ENCODE measurements at regions not wholly inside any gene's neighbourhood (a gene's known extent, or its start where the extent isn't known, plus 50 kb on each side); places are given as distances from the start of the nearest gene placed in this dataset.
"Not testable (repeated sequence)": the region's sequence is repeated elsewhere in the genome, so short reads cannot be mapped to it uniquely, and the experiment has no call there.

DNA sequence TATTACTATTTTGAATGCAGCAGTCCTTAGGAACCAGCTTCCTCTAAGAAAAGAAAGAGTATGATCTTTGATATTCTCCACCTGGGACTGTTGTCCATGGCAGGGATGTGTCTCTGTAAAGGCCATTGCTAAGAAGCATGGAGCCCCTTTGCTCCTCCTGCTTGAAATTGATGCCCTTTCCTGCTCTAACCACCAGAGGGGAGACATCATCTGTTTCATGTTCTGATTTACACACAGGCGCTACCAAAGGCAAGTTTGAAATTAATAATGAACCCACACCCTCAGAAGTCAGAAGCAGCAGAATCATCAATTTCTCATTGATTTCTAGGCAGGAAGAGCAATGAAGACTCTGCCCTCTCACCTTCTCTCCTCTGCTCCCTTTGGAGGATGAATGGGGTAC is 253.8 kb downstream of the RMST start:
- no peaks in the 10 kb centered on the region for H3K79me2 ChIP-seq (ENCODE audit: control insufficient read depth, insufficient read depth, low read length)
- no peak overlapping the region for H3K9ac ChIP-seq (ENCODE audit: low read length)
- ATAC-seq (ENCODE audit: low read depth) = no peak
- Mint-ChIP-seq H3K27me3 (no peaks in the 10 kb centered on the region), H3K4me3 (no peak overlapping the region), H3K9me3 (ENCODE audit: insufficient read depth) (no peaks in the 10 kb centered on the region), H3K4me1 (no peaks in the 10 kb centered on the region), H3K27ac (no peak overlapping the region)
- WGBS (ENCODE audit: insufficient coverage) = no CpG with 5 or more reads among the region's 1 CpG
- TF ChIP-seq, protein P1, sequence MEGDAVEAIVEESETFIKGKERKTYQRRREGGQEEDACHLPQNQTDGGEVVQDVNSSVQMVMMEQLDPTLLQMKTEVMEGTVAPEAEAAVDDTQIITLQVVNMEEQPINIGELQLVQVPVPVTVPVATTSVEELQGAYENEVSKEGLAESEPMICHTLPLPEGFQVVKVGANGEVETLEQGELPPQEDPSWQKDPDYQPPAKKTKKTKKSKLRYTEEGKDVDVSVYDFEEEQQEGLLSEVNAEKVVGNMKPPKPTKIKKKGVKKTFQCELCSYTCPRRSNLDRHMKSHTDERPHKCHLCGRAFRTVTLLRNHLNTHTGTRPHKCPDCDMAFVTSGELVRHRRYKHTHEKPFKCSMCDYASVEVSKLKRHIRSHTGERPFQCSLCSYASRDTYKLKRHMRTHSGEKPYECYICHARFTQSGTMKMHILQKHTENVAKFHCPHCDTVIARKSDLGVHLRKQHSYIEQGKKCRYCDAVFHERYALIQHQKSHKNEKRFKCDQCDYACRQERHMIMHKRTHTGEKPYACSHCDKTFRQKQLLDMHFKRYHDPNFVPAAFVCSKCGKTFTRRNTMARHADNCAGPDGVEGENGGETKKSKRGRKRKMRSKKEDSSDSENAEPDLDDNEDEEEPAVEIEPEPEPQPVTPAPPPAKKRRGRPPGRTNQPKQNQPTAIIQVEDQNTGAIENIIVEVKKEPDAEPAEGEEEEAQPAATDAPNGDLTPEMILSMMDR (IDR thresholded peaks at IDR 0.05) = no peak
- TF ChIP-seq EZH2 (IDR thresholded peaks at IDR 0.05; ENCODE audit: borderline replicate concordance, insufficient read depth, low read depth, low read length, poor library complexity, severe bottlenecking) = no peak
- intact Hi-C loops (cut with micrococcal nuclease) = no loop called here
- H3K4me1 ChIP-seq (ENCODE audit: control insufficient read depth in 2 of 2, insufficient read depth in 2 of 2, low read length in 2 of 2) = no peaks in the 10 kb centered on the region
- no peak for DNase-seq
- ChIA-PET POLR2A (no interaction called here), CTCF (no interaction called here)
- H3K9me3 ChIP-seq (ENCODE audit: control extremely low read depth in 1 of 3, control insufficient read depth in 2 of 3, insufficient read depth in 1 of 3, low read length in 2 of 3) = no peaks in the 10 kb centered on the region
- H3K27me3 ChIP-seq (replicated peaks in 1 of 4; ENCODE audit: control extremely low read depth in 1 of 4, control insufficient read depth in 3 of 4, insufficient read depth in 4 of 4, low read length in 3 of 4) = no peaks in the 10 kb centered on the region
- H3K4me2 ChIP-seq (replicated peaks; ENCODE audit: low read depth, low read length, poor library complexity, severe bottlenecking) = no peak overlapping the region
- no peak overlapping the region for H3K4me3 ChIP-seq (ENCODE audit: control extremely low read depth in 1 of 5, extremely low read depth in 1 of 5, insufficient read depth in 1 of 5, low read depth in 2 of 5, low read length in 4 of 5)
- H4K20me1 ChIP-seq (ENCODE audit: control insufficient read depth, insufficient read depth, low read length, poor library complexity, severe bottlenecking) = no peaks in the 10 kb centered on the region
- H2AFZ ChIP-seq (ENCODE audit: insufficient read depth, low read depth, low read length, poor library complexity, severe bottlenecking) = no peak overlapping the region
- H3K27ac ChIP-seq (ENCODE audit: low read length in 2 of 2) = no peak overlapping the region
- H3K36me3 ChIP-seq (replicated peaks in 1 of 2; ENCODE audit: control extremely low read depth in 1 of 2, control insufficient read depth in 1 of 2, extremely low read depth in 1 of 2, insufficient read depth in 2 of 2, low read length in 1 of 2) = no peaks in the 10 kb centered on the region

DNA sequence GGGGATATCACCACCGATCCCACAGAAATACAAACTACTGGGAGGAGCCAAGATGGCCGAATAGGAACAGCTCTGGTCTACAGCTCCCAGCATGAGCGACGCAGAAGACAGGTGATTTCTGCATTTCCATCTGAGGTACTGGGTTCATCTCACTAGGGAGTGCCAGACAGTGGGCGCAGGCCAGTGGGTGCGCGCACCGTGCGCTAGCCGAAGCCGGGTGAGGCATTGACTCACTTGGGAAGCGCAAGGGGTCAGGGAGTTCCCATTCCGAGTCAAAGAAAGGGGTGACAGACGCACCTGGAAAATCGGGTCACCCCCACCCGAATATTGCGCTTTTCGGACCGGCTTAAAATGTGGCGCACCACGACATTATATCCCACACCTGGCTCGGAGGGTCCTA is 261.2 kb downstream of the RMST start:
- CTCF ChIA-PET; H3K4me3 Mint-ChIP-seq; H3K4me3 ChIP-seq (ENCODE audit: control extremely low read depth in 1 of 5, extremely low read depth in 1 of 5, insufficient read depth in 1 of 5, low read depth in 2 of 5, low read length in 4 of 5); H3K36me3 ChIP-seq (replicated peaks in 1 of 2; ENCODE audit: control extremely low read depth in 1 of 2, control insufficient read depth in 1 of 2, extremely low read depth in 1 of 2, insufficient read depth in 2 of 2, low read length in 1 of 2); H3K27me3 Mint-ChIP-seq; intact Hi-C loops (cut with micrococcal nuclease); H3K9me3 Mint-ChIP-seq (ENCODE audit: insufficient read depth); H2AFZ ChIP-seq (ENCODE audit: insufficient read depth, low read depth, low read length, poor library complexity, severe bottlenecking); H3K4me2 ChIP-seq (replicated peaks; ENCODE audit: low read depth, low read length, poor library complexity, severe bottlenecking); H3K27me3 ChIP-seq (replicated peaks in 1 of 4; ENCODE audit: control extremely low read depth in 1 of 4, control insufficient read depth in 3 of 4, insufficient read depth in 4 of 4, low read length in 3 of 4); DNase-seq; H3K27ac ChIP-seq (ENCODE audit: low read length in 2 of 2); POLR2A ChIA-PET; H3K27ac Mint-ChIP-seq; ATAC-seq (ENCODE audit: low read depth); H3K79me2 ChIP-seq (ENCODE audit: control insufficient read depth, insufficient read depth, low read length); H3K9me3 ChIP-seq (ENCODE audit: control extremely low read depth in 1 of 3, control insufficient read depth in 2 of 3, insufficient read depth in 1 of 3, low read length in 2 of 3); H4K20me1 ChIP-seq (ENCODE audit: control insufficient read depth, insufficient read depth, low read length, poor library complexity, severe bottlenecking); H3K4me1 Mint-ChIP-seq; H3K4me1 ChIP-seq (ENCODE audit: control insufficient read depth in 2 of 2, insufficient read depth in 2 of 2, low read length in 2 of 2); H3K9ac ChIP-seq (ENCODE audit: low read length): not testable (repeated sequence)
- 94% methylated on average over 17 of the region's 22 CpGs for WGBS (ENCODE audit: insufficient coverage)
